ENCODE measurements at regions not wholly inside any gene's neighbourhood (a gene's known extent, or its start where the extent isn't known, plus 50 kb on each side); places are given as distances from the start of the nearest gene placed in this dataset.

- intact Hi-C loops (cut with micrococcal nuclease) = no loop called here
- Histone ChIP-seq H3K9me1 (replicated peaks; ENCODE audit: control insufficient read depth, extremely low read depth, insufficient read depth, low read length) (no peaks in the 10 kb centered on the region), H3K27me3 (ENCODE audit: control insufficient read depth in 2 of 2, insufficient read depth in 2 of 2, low read length in 2 of 2) (no peaks in the 10 kb centered on the region), H3K4me3 (replicated peaks in 1 of 3; ENCODE audit: insufficient read depth in 1 of 3, low read depth in 1 of 3, low read length in 3 of 3) (no peak overlapping the region), H2AFZ (ENCODE audit: low read depth, low read length) (no peak overlapping the region), H3K27ac (ENCODE audit: insufficient read depth, low read depth, low read length) (no peak overlapping the region), H3K4me2 (ENCODE audit: insufficient read depth, low read length) (no peak overlapping the region), H3K79me2 (ENCODE audit: control insufficient read depth, insufficient read depth, low read length) (no peaks in the 10 kb centered on the region), H3K9ac (replicated peaks; ENCODE audit: extremely low read depth, insufficient read depth, low read length) (no peak overlapping the region), H4K20me1 (replicated peaks; ENCODE audit: control insufficient read depth, extremely low read depth, insufficient read depth, low read length) (no peaks in the 10 kb centered on the region), H3K4me1 (ENCODE audit: control insufficient read depth, extremely low read depth, insufficient read depth, low read length) (no peaks in the 10 kb centered on the region), H3K9me3 (replicated peaks; ENCODE audit: control insufficient read depth, insufficient read depth, low read length) (no peaks in the 10 kb centered on the region), H3K36me3 (ENCODE audit: control insufficient read depth in 2 of 2, extremely low read depth in 1 of 2, insufficient read depth in 2 of 2, low read length in 2 of 2) (no peaks in the 10 kb centered on the region)
- TF ChIP-seq GATA2 (IDR thresholded peaks at IDR 0.05; ENCODE audit: insufficient read depth, insufficient read length, low read depth, low read length) (no peak), FOS (IDR thresholded peaks at IDR 0.05; ENCODE audit: borderline replicate concordance, insufficient read depth, low read length) (no peak), POLR2A (IDR thresholded peaks at IDR 0.05; ENCODE audit: low read depth, low read length) (no peak), MYC (IDR thresholded peaks at IDR 0.05; ENCODE audit: low read depth, low read length) (no peak), JUN (IDR thresholded peaks at IDR 0.05; ENCODE audit: borderline replicate concordance, insufficient read depth, insufficient read length, low read depth) (no peak), POLR2AphosphoS5 (IDR thresholded peaks at IDR 0.05; ENCODE audit: insufficient read depth, low read depth, low read length) (no peak), CTCF (IDR thresholded peaks at IDR 0.05; ENCODE audit: extremely low read depth in 1 of 2, insufficient read depth in 1 of 2, low read depth in 1 of 2, low read length in 2 of 2) (no peak), EZH2 (IDR thresholded peaks at IDR 0.05; ENCODE audit: borderline replicate concordance, low read depth, low read length, severe bottlenecking) (no peak)
- TF ChIP-seq, protein P1, sequence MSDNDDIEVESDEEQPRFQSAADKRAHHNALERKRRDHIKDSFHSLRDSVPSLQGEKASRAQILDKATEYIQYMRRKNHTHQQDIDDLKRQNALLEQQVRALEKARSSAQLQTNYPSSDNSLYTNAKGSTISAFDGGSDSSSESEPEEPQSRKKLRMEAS (IDR thresholded peaks at IDR 0.05; ENCODE audit: insufficient read depth, insufficient read length) = no peak
- ChIA-PET POLR2A (no interaction called here), CTCF (no interaction called here)
- FAIRE-seq (no peak), DNase-seq (ENCODE audit: low read depth, low spot score) (no peak)
- no TSS peak for BruUV-seq (replicated peaks)
- dilution Hi-C loops (cut with MboI; ENCODE audit: extremely low pct_ligation_motif_present, low sequenced_read_pairs) = no loop called here
Observed at GRCh38 chr3:34634939-34635338, 836.5 kb downstream of the PDCD6IP start.

Measured in endothelial cell of umbilical vein (primary cell).